HEK293T (cell line): ENCODE measurements at regions not wholly inside any gene's neighbourhood (a gene's known extent, or its start where the extent isn't known, plus 50 kb on each side); places are given as distances from the start of the nearest gene placed in this dataset.

Experiments used
- CTCF ChIA-PET: fragments of 350-600 bp; formaldehyde crosslinking; extraction: SDS; loops from one replicate; lab custom pipeline; 2021; ENCODE audit warnings: antibody characterized with exemption, inconsistent platforms; lab: Yijun Ruan, JAX
- POLR2A ChIA-PET: fragments of 350-600 bp; formaldehyde crosslinking; extraction: SDS; loops from one replicate; lab custom pipeline; 2020; ENCODE audit warnings: antibody characterized with exemption, inconsistent platforms; lab: Yijun Ruan, JAX
- DNase-seq: peaks from one replicate; pipeline ENCODE4 v3.0.0; 2012; ENCODE audit warnings: mixed read lengths; ENCODE audit errors: extremely low spot score
- ARNT ChIP-seq: fragments of 450-650 bp; IDR thresholded peaks from 2 replicates; pipeline ENCODE4 v1.6.1; 2017; ENCODE audit warnings: mild to moderate bottlenecking
- BHLHE40 ChIP-seq: fragments of 450-650 bp; IDR thresholded peaks from 2 replicates; pipeline ENCODE4 v1.6.1; 2016; ENCODE audit warnings: mild to moderate bottlenecking, moderate library complexity, borderline replicate concordance
- CTBP1 ChIP-seq: fragments of 450-650 bp; IDR thresholded peaks from 2 replicates; pipeline ENCODE4 v1.6.1; 2016; ENCODE audit warnings: borderline replicate concordance
- ELF4 ChIP-seq: fragments of 450-650 bp; IDR thresholded peaks from 2 replicates; pipeline ENCODE4 v1.6.1; 2017; ENCODE audit warnings: antibody characterized with exemption
- FOXA1 ChIP-seq: fragments of 450-650 bp; IDR thresholded peaks from 2 replicates; pipeline ENCODE4 v1.6.1; 2016; ENCODE audit warnings: mild to moderate bottlenecking
- FOXK2 ChIP-seq: fragments of 450-650 bp; IDR thresholded peaks from 2 replicates; pipeline ENCODE4 v1.6.1; 2016; ENCODE audit warnings: mild to moderate bottlenecking
- FOXM1 ChIP-seq: fragments of 450-650 bp; IDR thresholded peaks from 2 replicates; pipeline ENCODE4 v1.6.1; 2017; ENCODE audit warnings: mild to moderate bottlenecking, borderline replicate concordance
- HDGF ChIP-seq: fragments of 450-650 bp; IDR thresholded peaks from 2 replicates; pipeline ENCODE4 v1.6.1; 2017; ENCODE audit warnings: antibody characterized with exemption, borderline replicate concordance
- L3MBTL2 ChIP-seq: fragments of 450-650 bp; conservative IDR thresholded peaks from 2 replicates; pipeline ENCODE4 v1.6.1; 2016; ENCODE audit warnings: mild to moderate bottlenecking
- LEF1 ChIP-seq: fragments of 450-650 bp; IDR thresholded peaks from 2 replicates; pipeline ENCODE4 v1.6.1; 2017; ENCODE audit warnings: mild to moderate bottlenecking, borderline replicate concordance
- NFRKB ChIP-seq: fragments of 450-650 bp; IDR thresholded peaks from 2 replicates; pipeline ENCODE4 v1.6.1; 2016; ENCODE audit warnings: mild to moderate bottlenecking, moderate library complexity
- PKNOX1 ChIP-seq: fragments of 450-650 bp; IDR thresholded peaks from 2 replicates; pipeline ENCODE4 v1.6.1; 2016
- SP1 ChIP-seq: fragments of 450-650 bp; IDR thresholded peaks from 2 replicates; pipeline ENCODE4 v1.6.1; 2017
- SUZ12 ChIP-seq: fragments of 450-650 bp; IDR thresholded peaks from 2 replicates; pipeline ENCODE4 v1.6.1; 2016; ENCODE audit warnings: mild to moderate bottlenecking
- TARDBP ChIP-seq: fragments of 450-650 bp; IDR thresholded peaks from 2 replicates; pipeline ENCODE4 v1.6.1; 2016
- ZNF384 ChIP-seq: fragments of 450-650 bp; IDR thresholded peaks from 2 replicates; pipeline ENCODE4 v1.6.1; 2016

DNA sequence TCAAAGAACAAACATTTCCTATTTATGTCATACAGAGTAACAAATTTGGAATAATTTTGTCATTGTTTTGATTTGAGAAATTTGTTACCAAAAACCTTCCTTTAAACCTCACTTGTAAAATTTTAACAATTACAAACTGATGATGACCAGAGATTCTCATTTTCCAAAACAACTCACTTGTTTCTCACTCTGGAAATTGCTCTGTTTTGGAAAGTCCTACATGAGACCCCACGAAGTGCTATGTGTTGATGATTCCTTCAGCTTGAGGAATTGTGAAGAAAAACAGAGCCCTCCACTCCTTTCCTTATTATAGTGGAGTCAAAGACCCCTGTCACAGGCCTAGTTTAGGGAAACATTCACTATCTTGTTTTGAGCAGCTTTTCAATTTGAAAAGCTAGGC is 157.6 kb upstream of the RASGRP1 start:
- CTCF ChIA-PET, result no interaction called here
- POLR2A ChIA-PET, result no interaction called here
- DNase-seq, result no peak
- no peak for TF ChIP-seq L3MBTL2
- TF ChIP-seq FOXK2, result no peak
- TF ChIP-seq TARDBP, result no peak
- no peak for TF ChIP-seq PKNOX1
- no peak for TF ChIP-seq ZNF384
- no peak for TF ChIP-seq LEF1
- TF ChIP-seq ELF4, result no peak
- no peak for TF ChIP-seq FOXM1
- no peak for TF ChIP-seq SUZ12
- no peak for TF ChIP-seq CTBP1
- no peak for TF ChIP-seq HDGF
- TF ChIP-seq NFRKB, result no peak
- TF ChIP-seq SP1, result no peak
- TF ChIP-seq ARNT, result no peak
- TF ChIP-seq BHLHE40, result no peak
- no peak for TF ChIP-seq FOXA1

- POLR2A ChIA-PET, result no interaction called here
These were observed 160.2 kb upstream of the RASGRP1 start for GRCh38 chr15:38724827-38725226.

GRCh38 chr15:38726187-38726586 is 161.6 kb upstream of the RASGRP1 start:
- no peak for TF ChIP-seq HDGF
- no peak for TF ChIP-seq FOXA1
- TF ChIP-seq TARDBP, result no peak
- TF ChIP-seq CTBP1, result no peak
- TF ChIP-seq LEF1, result no peak
- TF ChIP-seq NFRKB, result no peak
- POLR2A ChIA-PET, result no interaction called here
- DNase-seq, result no peak
- CTCF ChIA-PET, result no interaction called here

More at GRCh38 chr15:38724827-38725226, 160.2 kb upstream of the RASGRP1 start:
- no peak for DNase-seq
- no peak for TF ChIP-seq LEF1
- TF ChIP-seq PKNOX1, result no peak
- CTCF ChIA-PET, result no interaction called here

- DNase-seq, result no peak
- POLR2A ChIA-PET, result no interaction called here
- CTCF ChIA-PET, result no interaction called here
- TF ChIP-seq PKNOX1, result no peak
- no peak for TF ChIP-seq FOXM1
- TF ChIP-seq SUZ12, result no peak
- TF ChIP-seq FOXK2, result no peak
- no peak for TF ChIP-seq BHLHE40
- TF ChIP-seq TARDBP, result no peak
- no peak for TF ChIP-seq FOXA1
- no peak for TF ChIP-seq HDGF
These were observed 168.7 kb upstream of the RASGRP1 start for GRCh38 chr15:38733331-38733730.

DNA sequence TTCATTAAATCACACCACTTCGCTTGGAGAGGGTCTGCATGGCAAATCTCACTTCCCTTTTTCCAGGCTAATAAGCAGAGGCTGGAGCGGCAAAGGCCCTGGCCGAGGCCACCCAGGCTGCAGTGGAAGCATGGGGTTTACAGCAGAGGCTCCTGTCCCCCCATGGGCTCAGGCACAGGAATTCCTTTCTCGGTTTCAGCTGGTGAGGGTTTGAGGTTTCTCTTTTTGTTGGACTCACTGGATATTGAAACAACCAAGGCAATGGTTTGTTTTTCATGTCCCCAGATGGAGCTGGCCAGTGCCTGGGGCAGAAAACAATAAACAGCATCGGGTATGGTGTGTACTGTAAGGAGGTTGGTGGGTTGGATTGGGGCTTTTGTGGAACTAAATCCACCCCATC is 175.6 kb upstream of the RASGRP1 start:
- TF ChIP-seq ARNT, result no peak
- no peak for TF ChIP-seq L3MBTL2
- TF ChIP-seq TARDBP, result no peak
- no peak for TF ChIP-seq SP1
- TF ChIP-seq ELF4, result no peak
- TF ChIP-seq CTBP1, result no peak
- ChIA-PET POLR2A (no interaction called here), CTCF (no interaction called here)
- DNase-seq, result no peak

DNA sequence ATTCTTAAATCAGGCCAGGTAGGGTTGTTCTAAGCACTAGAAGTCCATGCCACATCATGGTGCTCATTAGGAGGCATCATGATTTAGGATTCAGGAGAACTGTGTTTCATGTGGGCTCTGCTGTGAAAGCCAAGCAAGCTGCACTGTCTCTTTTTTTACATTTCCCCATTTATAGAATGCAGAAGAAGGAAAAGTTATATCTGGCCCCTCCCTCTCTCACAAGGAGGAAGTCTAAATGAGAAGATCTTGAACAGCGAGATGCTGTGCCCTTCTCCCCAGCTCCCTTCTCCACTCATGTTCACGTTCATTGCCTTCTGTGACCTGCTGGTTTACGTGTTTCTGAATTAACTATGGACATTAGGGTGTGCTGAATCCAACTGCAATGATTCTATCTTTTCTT is 178.5 kb upstream of the RASGRP1 start:
- ChIA-PET POLR2A (no interaction called here), CTCF (no interaction called here)
- DNase-seq, result no peak
- no peak for TF ChIP-seq L3MBTL2
- TF ChIP-seq TARDBP, result no peak

- POLR2A ChIA-PET, result no interaction called here
- DNase-seq, result no peak
- TF ChIP-seq HDGF, result no peak
- TF ChIP-seq LEF1, result no peak
- TF ChIP-seq L3MBTL2, result no peak
- TF ChIP-seq SUZ12, result no peak
- no peak for TF ChIP-seq TARDBP
- TF ChIP-seq SP1, result no peak
- TF ChIP-seq ZNF384, result no peak
- no peak for TF ChIP-seq FOXA1
- no peak for TF ChIP-seq FOXK2
- no peak for TF ChIP-seq NFRKB
- TF ChIP-seq ELF4, result no peak
- CTCF ChIA-PET, result no interaction called here
These were observed 180.5 kb upstream of the RASGRP1 start for GRCh38 chr15:38745126-38745525.

GRCh38 chr15:38745626-38746025 is 181.0 kb upstream of the RASGRP1 start:
- no peak for TF ChIP-seq ZNF384
- no peak for TF ChIP-seq ELF4
- no peak for TF ChIP-seq SUZ12
- TF ChIP-seq BHLHE40, result no peak
- TF ChIP-seq NFRKB, result no peak
- TF ChIP-seq LEF1, result no peak
- no peak for TF ChIP-seq CTBP1
- TF ChIP-seq HDGF, result no peak
- no peak for TF ChIP-seq SP1
- TF ChIP-seq ARNT, result no peak
- no peak for TF ChIP-seq FOXM1
- no peak for TF ChIP-seq TARDBP
- TF ChIP-seq L3MBTL2, result no peak
- CTCF ChIA-PET, result no interaction called here
- no peak for DNase-seq
- POLR2A ChIA-PET, result no interaction called here
